GM12872 (cell line): ENCODE measurements at regions not wholly inside any gene's neighbourhood (a gene's known extent, or its start where the extent isn't known, plus 50 kb on each side); places are given as distances from the start of the nearest gene placed in this dataset.

Source experiments
- TF ChIP-seq, protein P1 (sequence below): IDR thresholded peaks from 3 replicates; pipeline ENCODE4 v1.5.1; 2011; ENCODE audit warnings: low read depth, mild to moderate bottlenecking, low read length, moderate library complexity; ENCODE audit not compliant: insufficient read depth

GRCh38 chr18:38612904-38613303, 1047.3 kb upstream of the CELF4 start:
- TF ChIP-seq, protein P1, sequence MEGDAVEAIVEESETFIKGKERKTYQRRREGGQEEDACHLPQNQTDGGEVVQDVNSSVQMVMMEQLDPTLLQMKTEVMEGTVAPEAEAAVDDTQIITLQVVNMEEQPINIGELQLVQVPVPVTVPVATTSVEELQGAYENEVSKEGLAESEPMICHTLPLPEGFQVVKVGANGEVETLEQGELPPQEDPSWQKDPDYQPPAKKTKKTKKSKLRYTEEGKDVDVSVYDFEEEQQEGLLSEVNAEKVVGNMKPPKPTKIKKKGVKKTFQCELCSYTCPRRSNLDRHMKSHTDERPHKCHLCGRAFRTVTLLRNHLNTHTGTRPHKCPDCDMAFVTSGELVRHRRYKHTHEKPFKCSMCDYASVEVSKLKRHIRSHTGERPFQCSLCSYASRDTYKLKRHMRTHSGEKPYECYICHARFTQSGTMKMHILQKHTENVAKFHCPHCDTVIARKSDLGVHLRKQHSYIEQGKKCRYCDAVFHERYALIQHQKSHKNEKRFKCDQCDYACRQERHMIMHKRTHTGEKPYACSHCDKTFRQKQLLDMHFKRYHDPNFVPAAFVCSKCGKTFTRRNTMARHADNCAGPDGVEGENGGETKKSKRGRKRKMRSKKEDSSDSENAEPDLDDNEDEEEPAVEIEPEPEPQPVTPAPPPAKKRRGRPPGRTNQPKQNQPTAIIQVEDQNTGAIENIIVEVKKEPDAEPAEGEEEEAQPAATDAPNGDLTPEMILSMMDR = no peak

DNA sequence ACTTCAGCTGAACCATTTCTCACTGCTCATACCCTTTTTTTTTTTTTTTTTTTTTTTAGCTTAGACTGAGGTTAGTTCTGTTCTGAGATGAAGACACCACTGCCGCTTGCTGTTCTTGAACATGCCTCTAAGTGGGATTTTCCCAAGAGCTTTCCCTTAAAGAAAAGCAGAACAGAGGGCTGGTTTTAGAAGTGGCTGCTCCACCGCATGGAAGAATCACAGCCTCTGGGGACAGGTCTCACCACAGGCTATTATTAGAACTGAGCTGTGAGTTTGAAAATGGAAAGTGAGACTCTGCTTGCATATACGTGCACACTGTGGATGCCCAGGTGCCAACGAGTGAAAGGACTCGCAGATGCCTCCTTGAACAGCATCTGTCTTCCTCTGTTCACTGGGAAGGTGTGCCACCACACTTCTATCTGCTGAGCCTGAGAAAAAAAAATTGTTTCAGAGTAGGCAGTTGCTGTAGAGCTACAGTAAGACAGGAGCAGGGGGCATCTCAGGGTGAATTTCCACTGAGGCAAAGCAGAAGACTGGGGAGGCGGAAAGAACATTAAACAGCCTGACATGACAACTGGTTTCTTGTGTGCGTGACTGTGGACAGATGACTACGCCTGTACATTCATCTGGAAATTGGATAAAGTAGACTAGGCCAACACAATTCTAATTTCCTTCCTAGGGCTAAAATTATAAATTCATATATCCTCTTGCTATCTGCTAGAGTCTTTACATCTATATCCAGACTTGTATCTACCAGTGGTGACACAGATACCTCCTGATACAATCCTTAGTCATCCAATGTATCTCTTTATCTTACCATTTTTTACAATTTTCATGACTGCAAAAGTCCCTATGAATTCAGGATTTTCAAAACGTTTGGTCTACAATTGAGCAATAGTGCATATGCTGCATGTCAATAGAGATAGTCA, 1045.7 kb upstream of the CELF4 start:
- TF ChIP-seq, protein P1 = no peak

DNA sequence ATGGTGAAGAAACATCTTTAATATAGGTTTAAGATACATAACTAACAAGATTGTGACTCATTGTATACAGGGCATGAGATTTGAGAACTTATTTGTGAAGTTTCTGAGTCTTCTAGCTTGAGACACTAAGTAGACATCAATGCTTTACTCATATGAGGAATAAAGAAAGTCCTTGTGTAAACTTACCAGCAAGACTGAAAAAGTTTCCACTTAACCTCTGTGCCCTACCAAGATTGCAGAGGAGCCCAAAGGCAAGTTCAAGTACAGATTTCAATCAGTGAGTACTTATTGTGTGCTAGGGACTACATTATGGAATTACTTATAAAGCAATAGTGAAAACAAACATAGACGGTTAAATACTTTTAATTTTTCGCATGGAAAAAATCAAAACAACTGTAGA, 1041.2 kb upstream of the CELF4 start:
- TF ChIP-seq, protein P1 = no peak

GRCh38 chr18:38602341-38602740, 1036.7 kb upstream of the CELF4 start:
- TF ChIP-seq, protein P1 = no peak

DNA sequence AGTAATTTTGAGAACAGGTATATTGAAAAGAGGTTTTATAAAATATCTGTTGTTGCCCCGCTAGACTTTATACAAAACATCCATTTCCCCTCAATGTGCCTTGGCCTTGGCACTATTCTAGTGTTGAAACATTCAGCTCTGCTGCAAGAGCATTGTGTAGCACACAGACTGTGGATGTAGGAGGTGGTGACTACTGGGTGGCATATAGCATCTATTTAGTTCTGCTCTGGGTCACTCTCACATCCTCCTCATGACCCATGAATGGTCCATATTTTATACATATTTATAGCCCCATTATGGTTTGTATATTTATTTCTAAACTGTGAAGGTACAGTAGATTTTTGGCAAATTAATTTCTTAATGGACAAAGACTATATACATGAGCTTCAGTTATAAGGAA, 1022.0 kb upstream of the CELF4 start:
- TF ChIP-seq, protein P1 = no peak

GRCh38 chr18:38586327-38586726, 1020.7 kb upstream of the CELF4 start:
- TF ChIP-seq, protein P1 = no peak

- TF ChIP-seq, protein P1 = no peak
Observed at GRCh38 chr18:38579764-38580163, 1014.2 kb upstream of the CELF4 start.
